Epithelial cell of esophagus (primary cell): ENCODE measurements at regions not wholly inside any gene's neighbourhood (a gene's known extent, or its start where the extent isn't known, plus 50 kb on each side); places are given as distances from the start of the nearest gene placed in this dataset.

Experiments used
- DNase-seq: peaks from one replicate; pipeline ENCODE4 v3.0.0; 2010; ENCODE audit warnings: low read depth
- H3K4me3 ChIP-seq: 2 replicates; pipeline ENCODE4 v1.5.1; 2011; ENCODE audit warnings: mild to moderate bottlenecking, low read length, control low read depth
- TF ChIP-seq, protein P1 (sequence below): IDR thresholded peaks from 2 replicates; pipeline ENCODE4 v1.5.1; 2011; ENCODE audit warnings: low read depth, mild to moderate bottlenecking, low read length, control low read depth, inconsistent platforms; ENCODE audit not compliant: insufficient read depth; ENCODE audit errors: missing control alignments

DNA sequence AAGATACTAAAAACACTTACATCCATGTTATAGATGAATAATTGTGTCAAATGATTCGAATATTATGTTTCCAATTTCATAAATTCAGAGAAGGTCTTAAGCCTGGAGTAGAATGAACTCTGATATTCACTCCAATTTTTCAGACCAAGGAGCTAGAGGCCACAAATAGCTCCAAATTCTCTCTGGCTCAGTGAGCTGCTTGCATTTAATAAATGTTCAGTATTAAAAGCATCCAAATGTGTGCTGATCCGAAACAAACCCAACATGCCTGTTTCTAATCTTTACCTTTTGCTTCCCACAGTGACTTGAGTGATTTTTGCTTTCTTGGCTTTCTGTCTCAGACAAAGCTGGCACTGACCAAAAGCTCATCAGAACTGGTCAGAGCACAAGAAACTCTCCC is 291.4 kb downstream of the CCDC85A start:
- no peak overlapping the region for H3K4me3 ChIP-seq
- DNase-seq, result no peak
- TF ChIP-seq, protein P1, sequence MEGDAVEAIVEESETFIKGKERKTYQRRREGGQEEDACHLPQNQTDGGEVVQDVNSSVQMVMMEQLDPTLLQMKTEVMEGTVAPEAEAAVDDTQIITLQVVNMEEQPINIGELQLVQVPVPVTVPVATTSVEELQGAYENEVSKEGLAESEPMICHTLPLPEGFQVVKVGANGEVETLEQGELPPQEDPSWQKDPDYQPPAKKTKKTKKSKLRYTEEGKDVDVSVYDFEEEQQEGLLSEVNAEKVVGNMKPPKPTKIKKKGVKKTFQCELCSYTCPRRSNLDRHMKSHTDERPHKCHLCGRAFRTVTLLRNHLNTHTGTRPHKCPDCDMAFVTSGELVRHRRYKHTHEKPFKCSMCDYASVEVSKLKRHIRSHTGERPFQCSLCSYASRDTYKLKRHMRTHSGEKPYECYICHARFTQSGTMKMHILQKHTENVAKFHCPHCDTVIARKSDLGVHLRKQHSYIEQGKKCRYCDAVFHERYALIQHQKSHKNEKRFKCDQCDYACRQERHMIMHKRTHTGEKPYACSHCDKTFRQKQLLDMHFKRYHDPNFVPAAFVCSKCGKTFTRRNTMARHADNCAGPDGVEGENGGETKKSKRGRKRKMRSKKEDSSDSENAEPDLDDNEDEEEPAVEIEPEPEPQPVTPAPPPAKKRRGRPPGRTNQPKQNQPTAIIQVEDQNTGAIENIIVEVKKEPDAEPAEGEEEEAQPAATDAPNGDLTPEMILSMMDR, result no peak

DNA sequence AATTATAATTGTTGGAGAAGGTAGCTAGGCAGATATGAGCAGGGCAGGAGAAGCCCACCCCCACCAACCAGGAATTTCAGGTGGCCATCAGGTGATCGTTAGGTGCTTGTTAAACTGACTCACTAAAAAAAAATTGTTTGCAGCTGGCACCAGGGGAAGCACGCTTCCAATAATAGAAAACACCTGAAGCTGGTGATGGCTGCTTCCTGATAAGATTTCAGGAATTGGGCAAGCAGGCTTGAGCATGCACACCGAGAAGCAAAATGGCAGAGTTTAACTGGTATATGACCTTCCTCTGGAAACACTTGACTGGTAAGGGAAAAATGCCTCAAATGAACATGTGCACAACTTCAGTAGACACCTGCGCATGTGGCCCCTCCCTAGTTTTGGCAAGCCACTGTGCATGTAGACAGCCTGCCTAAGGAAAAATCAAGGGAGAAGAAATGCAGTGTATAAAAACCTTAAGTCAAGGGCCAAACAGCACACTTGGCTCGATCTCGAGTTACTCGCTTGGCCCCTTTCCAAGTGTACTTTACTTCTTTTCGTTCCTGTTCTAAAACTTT is 292.8 kb downstream of the CCDC85A start:
- TF ChIP-seq, protein P1, result no peak
- no peak for DNase-seq

DNA sequence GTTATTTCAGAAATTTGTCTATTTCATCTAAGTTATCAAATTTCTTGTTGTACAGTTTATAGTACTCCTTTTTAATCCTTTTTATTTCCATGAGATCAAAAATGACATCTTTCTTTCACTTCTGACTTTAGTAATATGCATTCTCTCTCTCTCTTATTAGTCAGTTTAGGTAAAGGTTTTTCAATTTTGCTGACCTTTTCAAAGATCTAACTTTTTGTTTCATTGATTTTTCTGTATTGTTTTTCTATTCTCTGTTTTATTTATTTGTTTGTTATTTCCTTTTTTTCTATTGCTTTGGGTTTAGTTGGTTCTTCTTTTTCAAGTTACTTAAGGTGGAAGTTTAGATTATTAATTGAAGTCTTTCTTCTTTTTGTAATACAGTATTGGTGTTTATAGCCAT is 294.2 kb downstream of the CCDC85A start:
- H3K4me3 ChIP-seq, result no peak overlapping the region
- TF ChIP-seq, protein P1, result no peak
- DNase-seq, result no peak

More for the DNA sequence above, 292.8 kb downstream of the CCDC85A start:
- H3K4me3 ChIP-seq, result no peak overlapping the region

DNA sequence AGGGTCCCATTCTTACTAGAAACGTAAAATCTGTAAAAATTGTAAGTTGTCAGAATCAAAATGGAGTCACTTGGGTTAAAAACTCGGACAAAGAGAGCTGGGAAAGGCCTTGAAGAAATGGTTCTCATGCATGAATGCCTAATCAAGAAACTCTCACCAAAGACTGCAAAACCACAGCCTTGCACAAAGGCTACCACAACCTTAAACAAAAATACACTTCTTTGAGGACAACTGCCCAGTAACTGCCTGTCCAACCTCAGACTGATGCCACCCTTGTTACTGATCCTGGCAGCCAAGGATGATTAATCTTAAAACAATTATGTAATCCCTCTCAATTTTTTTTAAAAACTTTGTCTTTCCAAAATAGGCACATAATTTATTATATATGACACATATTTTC is 299.3 kb downstream of the CCDC85A start:
- TF ChIP-seq, protein P1, result no peak
- DNase-seq, result no peak

DNA sequence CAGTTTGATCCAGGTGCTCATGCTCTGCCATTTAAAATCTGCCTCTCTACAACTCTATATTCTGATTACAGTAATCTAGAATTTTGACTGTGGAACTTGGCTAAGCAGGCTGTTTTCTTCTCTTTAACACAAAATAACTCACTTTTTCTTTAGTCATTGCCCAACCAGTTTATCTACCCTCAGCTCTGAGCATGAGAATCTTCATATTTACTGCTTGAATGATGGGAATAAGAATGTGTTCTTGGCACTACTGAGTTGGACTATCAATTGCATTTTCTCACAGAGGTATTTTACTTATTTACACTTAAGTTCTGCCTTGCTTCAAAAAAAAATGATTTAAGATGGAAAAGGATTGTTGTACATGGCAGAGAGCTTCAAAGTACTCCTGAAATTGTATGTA is 301.1 kb downstream of the CCDC85A start:
- DNase-seq, result no peak
- no peak overlapping the region for H3K4me3 ChIP-seq
- TF ChIP-seq, protein P1, result no peak

More for the DNA sequence above, 299.3 kb downstream of the CCDC85A start:
- no peak overlapping the region for H3K4me3 ChIP-seq

DNA sequence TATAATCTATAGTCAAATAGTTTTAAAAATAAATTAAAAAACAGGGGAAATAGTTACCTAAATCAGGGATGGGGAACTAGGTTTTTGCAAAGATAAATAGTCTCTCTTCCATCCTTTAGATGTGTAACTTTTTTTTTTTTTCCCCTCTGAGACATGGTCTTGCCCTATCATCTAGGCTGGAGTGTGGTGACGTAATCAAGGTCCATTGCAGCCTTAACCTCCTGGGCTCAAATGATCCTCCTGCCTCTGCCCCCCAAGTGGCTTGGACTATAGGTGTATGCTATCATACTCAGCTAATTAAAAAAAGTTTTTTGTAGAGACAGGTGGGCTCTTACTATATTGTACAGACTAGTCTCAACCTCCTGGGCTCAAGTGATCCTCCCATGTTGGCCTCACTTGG is 316.5 kb downstream of the CCDC85A start:
- no peak for DNase-seq
- H3K4me3 ChIP-seq, result no peak overlapping the region
- TF ChIP-seq, protein P1, result no peak

DNA sequence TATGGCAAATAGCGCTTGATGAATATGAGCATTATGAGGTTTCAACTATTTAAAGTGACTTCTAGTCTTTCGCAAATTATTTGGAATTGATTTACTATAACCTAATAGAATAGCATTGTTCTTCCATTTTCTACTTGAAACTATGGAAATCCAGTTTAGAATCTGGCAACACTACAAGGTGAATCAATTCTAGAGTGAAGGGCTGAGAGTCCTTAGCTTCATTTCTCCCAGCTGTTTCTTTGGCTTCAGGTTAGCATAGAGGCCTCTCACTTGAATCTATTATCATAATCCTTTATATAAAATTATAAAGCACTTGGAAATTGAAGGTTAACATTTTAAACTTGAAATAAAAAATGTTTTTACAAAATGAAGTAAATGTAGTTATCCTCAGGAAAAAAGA is 318.8 kb downstream of the CCDC85A start:
- TF ChIP-seq, protein P1, result no peak
- no peak overlapping the region for H3K4me3 ChIP-seq
- DNase-seq, result no peak
